KMS-11 (cell line): ENCODE measurements at regions not wholly inside any gene's neighbourhood (a gene's known extent, or its start where the extent isn't known, plus 50 kb on each side); places are given as distances from the start of the nearest gene placed in this dataset.
"Not testable (repeated sequence)": the region's sequence is repeated elsewhere in the genome, so short reads cannot be mapped to it uniquely, and the experiment has no call there.

Source experiments
- H2AFZ ChIP-seq: fragments of 200-600 bp; sonication (generic); 2 replicates; pipeline ENCODE4 v1.6.1; 2016; ENCODE audit warnings: antibody characterized with exemption, mixed run types, low read depth
- H3K27ac ChIP-seq: fragments of 200-600 bp; sonication (generic); 2 replicates; pipeline ENCODE4 v1.6.1; 2016; ENCODE audit warnings: mild to moderate bottlenecking, mixed run types
- H3K27me3 ChIP-seq: fragments of 200-600 bp; sonication (generic); 2 replicates; pipeline ENCODE4 v1.6.1; 2017; ENCODE audit warnings: mild to moderate bottlenecking, low read depth, mixed run types, moderate library complexity; ENCODE audit not compliant: insufficient read depth
- H3K36me3 ChIP-seq: fragments of 200-600 bp; sonication (generic); 2 replicates; pipeline ENCODE4 v1.6.1; 2017; ENCODE audit warnings: mild to moderate bottlenecking, mixed run types; ENCODE audit not compliant: insufficient read depth
- H3K4me1 ChIP-seq: fragments of 200-600 bp; sonication (generic); 2 replicates; pipeline ENCODE4 v1.6.1; 2016; ENCODE audit warnings: mild to moderate bottlenecking, low read depth, mixed run types; ENCODE audit not compliant: poor library complexity, severe bottlenecking
- H3K4me2 ChIP-seq: fragments of 200-600 bp; sonication (generic); 2 replicates; pipeline ENCODE4 v1.7.0; 2016; ENCODE audit warnings: mild to moderate bottlenecking, mixed run types
- H3K4me3 ChIP-seq: fragments of 200-600 bp; sonication (generic); IDR thresholded peaks from 2 replicates; pipeline ENCODE4 v1.6.1; 2017; ENCODE audit warnings: low read depth, low read length, mixed read lengths; ENCODE audit not compliant: insufficient read depth
- H3K79me2 ChIP-seq: fragments of 200-600 bp; sonication (generic); 2 replicates; pipeline ENCODE4 v1.6.1; 2016; ENCODE audit warnings: low read depth, mixed run types; ENCODE audit not compliant: insufficient read depth
- H3K9ac ChIP-seq: fragments of 200-600 bp; sonication (generic); 2 replicates; pipeline ENCODE4 v1.6.1; 2016; ENCODE audit warnings: mild to moderate bottlenecking, mixed run types
- H4K20me1 ChIP-seq: fragments of 200-600 bp; sonication (generic); 2 replicates; pipeline ENCODE4 v1.6.1; 2016; ENCODE audit warnings: mild to moderate bottlenecking, mixed run types; ENCODE audit not compliant: insufficient read depth
- TF ChIP-seq, protein P1 (sequence below): fragments of 200-600 bp; sonication (generic); conservative IDR thresholded peaks from 2 replicates; pipeline ENCODE4 v1.6.1; 2017; ENCODE audit warnings: low read depth, mild to moderate bottlenecking, antibody characterized with exemption, low read length, moderate library complexity, mixed read lengths

DNA sequence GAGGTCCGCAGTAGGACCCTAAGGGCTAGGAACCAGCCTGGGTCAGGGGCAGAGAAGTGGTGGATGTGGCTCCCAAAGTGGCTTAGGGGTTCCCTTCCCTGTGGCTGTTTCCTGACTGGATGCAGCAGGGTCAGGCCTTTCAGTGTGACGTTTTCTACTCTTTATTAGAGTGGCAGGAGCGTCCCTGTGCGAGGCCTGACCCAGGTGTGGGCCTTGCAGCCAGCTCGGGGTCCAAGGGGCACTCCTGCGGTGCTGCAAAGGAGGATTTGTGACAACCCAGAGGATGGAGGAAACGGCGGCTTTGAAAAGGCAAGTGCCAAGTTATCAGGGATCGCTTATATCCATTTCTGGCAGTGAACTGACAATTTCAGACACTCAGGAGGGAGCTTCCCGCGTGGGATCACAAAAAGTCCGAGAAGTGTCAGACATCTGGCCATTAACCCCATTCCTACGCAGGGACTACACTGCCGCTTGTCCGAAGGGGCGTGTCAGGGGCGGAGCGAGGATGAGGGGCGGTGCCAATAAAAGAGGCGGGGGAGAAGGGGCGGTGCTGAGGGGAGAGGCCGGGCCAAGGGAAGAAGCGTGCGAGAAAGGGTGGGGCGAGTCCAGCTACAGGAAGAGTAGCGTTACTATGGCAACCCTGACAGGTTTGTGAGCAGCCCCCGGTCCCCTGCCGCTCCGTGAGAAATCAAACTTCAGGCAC, 98.8 kb upstream of the ZNF722 start:
- H3K9ac ChIP-seq, result peak overlapping the region; percentile 35; the same call in 1 of the 2 replicates
- peak overlapping the region; percentile 72; the same call in 1 of the 2 replicates for H3K4me2 ChIP-seq
- H4K20me1 ChIP-seq, result no peaks in the 10 kb centered on the region
- H2AFZ ChIP-seq, result peak overlapping the region; percentile 100
- H3K79me2 ChIP-seq, result no peaks in the 10 kb centered on the region
- peak overlapping the region; percentile 50 for H3K27ac ChIP-seq
- TF ChIP-seq, protein P1, sequence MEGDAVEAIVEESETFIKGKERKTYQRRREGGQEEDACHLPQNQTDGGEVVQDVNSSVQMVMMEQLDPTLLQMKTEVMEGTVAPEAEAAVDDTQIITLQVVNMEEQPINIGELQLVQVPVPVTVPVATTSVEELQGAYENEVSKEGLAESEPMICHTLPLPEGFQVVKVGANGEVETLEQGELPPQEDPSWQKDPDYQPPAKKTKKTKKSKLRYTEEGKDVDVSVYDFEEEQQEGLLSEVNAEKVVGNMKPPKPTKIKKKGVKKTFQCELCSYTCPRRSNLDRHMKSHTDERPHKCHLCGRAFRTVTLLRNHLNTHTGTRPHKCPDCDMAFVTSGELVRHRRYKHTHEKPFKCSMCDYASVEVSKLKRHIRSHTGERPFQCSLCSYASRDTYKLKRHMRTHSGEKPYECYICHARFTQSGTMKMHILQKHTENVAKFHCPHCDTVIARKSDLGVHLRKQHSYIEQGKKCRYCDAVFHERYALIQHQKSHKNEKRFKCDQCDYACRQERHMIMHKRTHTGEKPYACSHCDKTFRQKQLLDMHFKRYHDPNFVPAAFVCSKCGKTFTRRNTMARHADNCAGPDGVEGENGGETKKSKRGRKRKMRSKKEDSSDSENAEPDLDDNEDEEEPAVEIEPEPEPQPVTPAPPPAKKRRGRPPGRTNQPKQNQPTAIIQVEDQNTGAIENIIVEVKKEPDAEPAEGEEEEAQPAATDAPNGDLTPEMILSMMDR, result no peak
- no peaks in the 10 kb centered on the region for H3K4me1 ChIP-seq
- H3K36me3 ChIP-seq, result no peaks in the 10 kb centered on the region
- H3K27me3 ChIP-seq, result no peaks in the 10 kb centered on the region
- no peak overlapping the region for H3K4me3 ChIP-seq

DNA sequence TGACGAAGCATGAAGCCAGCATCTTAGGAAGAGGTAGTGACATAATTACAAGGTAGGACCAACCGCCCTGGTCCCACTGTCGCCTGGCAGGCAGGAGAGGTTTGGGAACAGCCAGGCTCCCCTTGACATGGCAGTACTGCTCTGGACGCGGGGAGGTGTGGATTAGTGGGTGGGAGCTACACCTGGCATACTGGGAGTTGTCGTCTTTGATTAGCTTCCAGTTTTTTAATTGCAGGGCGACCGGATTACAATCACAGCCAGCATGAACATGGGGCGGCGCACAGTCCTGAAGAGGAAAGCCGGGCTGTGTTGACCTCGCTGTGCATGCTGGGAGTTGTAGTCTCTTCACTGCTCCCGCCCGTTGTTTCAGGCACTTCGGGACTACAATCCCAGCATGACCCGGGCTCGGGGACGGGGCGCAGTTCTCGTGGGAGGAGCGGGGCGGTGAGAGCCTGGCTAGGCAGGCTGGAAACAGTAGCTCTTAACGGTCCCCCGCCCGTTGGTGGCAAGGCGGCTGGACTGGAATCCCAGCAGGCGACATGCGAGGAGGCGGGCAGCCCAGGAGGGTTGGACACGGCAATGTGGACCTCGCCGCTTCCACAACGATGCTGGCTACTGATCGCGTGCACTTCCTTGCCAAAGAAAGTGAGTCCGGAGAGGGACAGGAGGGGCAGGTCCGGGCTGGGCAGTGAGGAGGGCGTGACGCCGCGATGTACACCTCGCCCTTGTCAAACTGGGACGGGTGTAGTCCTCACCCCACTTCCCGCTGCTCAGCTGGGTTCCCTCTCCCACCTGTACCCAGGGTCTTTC, 98.0 kb upstream of the ZNF722 start:
- no peaks in the 10 kb centered on the region for H3K36me3 ChIP-seq
- H4K20me1 ChIP-seq, result no peaks in the 10 kb centered on the region
- no peak overlapping the region for H3K4me3 ChIP-seq
- no peaks in the 10 kb centered on the region for H3K4me1 ChIP-seq
- TF ChIP-seq, protein P1, result no peak
- no peaks in the 10 kb centered on the region for H3K79me2 ChIP-seq
- H3K4me2 ChIP-seq, result peak overlapping the region; percentile 72; the same call in 1 of the 2 replicates
- peak overlapping the region; percentile 50 for H3K27ac ChIP-seq
- H3K9ac ChIP-seq, result peak overlapping the region; percentile 35; the same call in 1 of the 2 replicates
- no peaks in the 10 kb centered on the region for H3K27me3 ChIP-seq
- peak overlapping the region; percentile 100 for H2AFZ ChIP-seq

DNA sequence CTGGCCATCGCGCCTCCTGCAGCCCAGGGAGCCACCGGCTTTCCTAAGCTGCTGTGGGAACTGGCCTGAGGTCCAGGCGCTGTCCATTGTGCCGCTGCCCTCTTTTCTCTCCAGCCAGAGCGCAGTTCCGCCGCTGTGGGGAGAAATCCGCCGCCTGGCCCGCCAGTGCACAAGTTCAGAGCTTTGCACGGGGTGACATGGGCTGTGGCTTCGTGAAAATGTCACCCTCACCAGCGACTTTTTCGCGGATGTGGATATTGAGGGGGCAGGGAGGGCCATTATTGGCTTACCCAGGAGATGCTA, 97.5 kb upstream of the ZNF722 start:
- not testable (repeated sequence) for H3K4me1 ChIP-seq, H3K36me3 ChIP-seq, H3K27ac ChIP-seq, H3K27me3 ChIP-seq, H3K79me2 ChIP-seq, H4K20me1 ChIP-seq, H3K4me3 ChIP-seq
- peak overlapping the region; percentile 35; the same call in 1 of the 2 replicates for H3K9ac ChIP-seq
- peak overlapping the region; percentile 100 for H2AFZ ChIP-seq
- peak overlapping the region; percentile 72; the same call in 1 of the 2 replicates for H3K4me2 ChIP-seq

GRCh38 chr7:63918986-63919385, 79.7 kb upstream of the ZNF722 start:
- Histone ChIP-seq H3K4me1 (no peaks in the 10 kb centered on the region), H3K27ac (no peak overlapping the region), H3K36me3 (no peaks in the 10 kb centered on the region), H3K9ac (no peak overlapping the region), H3K27me3 (no peaks in the 10 kb centered on the region), H4K20me1 (no peaks in the 10 kb centered on the region), H3K4me2 (no peak overlapping the region), H2AFZ (no peak overlapping the region), H3K79me2 (no peaks in the 10 kb centered on the region), H3K4me3 (no peak overlapping the region)
- TF ChIP-seq, protein P1, result no peak

- Histone ChIP-seq H2AFZ (peak overlapping the region; percentile 100), H3K27me3 (no peaks in the 10 kb centered on the region), H3K9ac (peak overlapping the region; percentile 67; the same call in 1 of the 2 replicates), H3K4me3 (no peak overlapping the region), H3K4me1 (no peaks in the 10 kb centered on the region), H3K36me3 (no peaks in the 10 kb centered on the region), H3K27ac (peak overlapping the region; percentile 83), H4K20me1 (no peaks in the 10 kb centered on the region), H3K4me2 (peak overlapping the region; percentile 57), H3K79me2 (no peaks in the 10 kb centered on the region)
- TF ChIP-seq, protein P1, result no peak
Observed at GRCh38 chr7:63925262-63925625, 73.4 kb upstream of the ZNF722 start.
